SKM-1 treated with dmso at 0.1 percent for 144 hours (cell line): ENCODE measurements at regions not wholly inside any gene's neighbourhood (a gene's known extent, or its start where the extent isn't known, plus 50 kb on each side); places are given as distances from the start of the nearest gene placed in this dataset.

Source experiments
- DNase-seq: peaks from one replicate; lab custom pipeline; 2025; ENCODE audit not compliant: unreplicated experiment; lab: John Stamatoyannopoulos, UW

DNA sequence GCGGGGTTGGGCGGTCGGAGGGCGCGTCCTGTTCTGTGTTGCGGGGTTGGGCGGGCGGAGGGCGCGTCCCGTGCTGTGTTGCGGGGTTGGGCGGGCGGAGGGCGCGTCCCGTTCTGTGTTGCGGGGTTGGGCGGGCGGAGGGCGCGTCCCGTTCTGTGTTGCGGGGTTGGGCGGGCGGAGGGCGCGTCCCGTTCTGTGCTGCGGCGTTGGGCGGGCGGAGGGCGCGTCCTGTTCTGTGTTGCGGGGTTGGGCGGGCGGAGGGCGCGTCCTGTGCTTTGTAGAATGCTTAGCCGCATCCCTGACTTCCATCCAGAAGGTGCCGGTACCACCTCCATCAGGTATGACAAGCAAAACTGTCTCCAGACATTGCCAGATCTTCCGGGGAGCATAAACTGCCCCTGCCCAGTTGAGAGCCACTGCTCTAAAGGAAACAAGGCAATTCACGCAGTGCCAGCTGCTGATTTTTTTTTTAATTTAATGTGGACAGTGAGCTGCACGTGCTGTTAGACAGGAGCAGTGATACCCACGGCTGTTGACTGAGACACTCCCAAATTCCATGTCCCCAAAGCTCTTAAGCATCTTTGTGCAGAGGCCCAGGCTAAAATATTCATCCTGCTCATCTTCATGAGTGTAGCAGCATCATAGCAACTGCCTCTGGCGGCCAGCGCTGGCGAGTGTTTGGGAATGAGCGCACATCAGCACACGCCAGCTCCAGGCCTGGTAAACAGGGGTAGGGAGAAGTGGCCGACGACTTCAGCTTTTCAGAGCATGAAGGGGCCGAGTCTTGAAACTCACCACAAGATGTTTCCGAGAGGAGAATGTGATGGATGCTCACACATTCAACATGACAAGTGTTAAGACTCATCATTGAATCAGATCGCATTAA is 284.4 kb upstream of the CDH4 start:
- DNase-seq: no peak

- DNase-seq: no peak
Observed at GRCh38 chr20:60968853-60969720, 283.0 kb upstream of the CDH4 start.

DNA sequence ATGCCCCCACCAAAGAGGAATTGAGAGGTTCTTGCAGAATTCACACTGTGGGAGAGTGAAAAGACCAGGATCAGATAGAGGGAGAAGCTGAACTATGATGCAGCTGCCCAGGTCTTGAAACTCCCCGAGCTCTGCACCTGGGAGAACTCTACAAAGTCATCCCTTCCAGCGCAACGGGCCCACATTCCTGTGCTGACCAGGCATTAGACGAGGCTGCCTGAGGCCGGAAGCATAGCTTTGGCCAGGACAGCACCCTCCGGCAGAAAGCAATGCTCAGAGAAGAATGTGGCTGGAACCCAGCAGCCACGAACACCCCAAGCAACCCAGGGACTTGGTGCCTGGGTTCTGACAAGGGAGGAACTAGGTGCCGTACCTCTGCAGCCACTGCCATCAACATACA is 281.5 kb upstream of the CDH4 start:
- DNase-seq: no peak

- no peak for DNase-seq
Observed at GRCh38 chr20:60974022-60974421, 278.0 kb upstream of the CDH4 start.

DNA sequence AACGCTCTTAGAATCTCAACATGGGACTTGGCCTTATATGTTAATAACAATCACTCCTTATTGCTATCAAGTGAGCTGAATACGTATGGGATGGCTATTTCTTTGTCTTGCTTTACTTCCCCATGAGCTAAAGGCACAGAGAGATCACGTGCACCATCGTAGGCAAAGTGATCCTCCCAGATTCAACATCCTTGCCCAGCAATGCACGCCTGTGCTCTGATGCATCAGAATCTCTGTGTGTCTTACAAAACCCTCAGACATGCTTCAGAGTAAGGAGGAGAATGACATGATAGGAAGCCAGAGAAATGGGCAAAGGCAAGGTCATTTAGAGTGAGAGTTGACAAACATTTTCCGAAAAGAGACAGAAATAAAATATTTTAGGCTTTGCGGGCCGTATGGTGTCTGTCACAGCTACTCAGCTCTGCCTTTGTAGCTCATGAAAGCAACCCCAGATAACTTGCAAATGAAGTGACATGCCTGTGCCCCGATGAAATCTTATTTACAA is 277.6 kb upstream of the CDH4 start:
- no peak for DNase-seq

- no peak for DNase-seq
Observed at GRCh38 chr20:60976139-60976538, 275.9 kb upstream of the CDH4 start.

GRCh38 chr20:60976913-60977312 is 275.1 kb upstream of the CDH4 start:
- DNase-seq: no peak

DNA sequence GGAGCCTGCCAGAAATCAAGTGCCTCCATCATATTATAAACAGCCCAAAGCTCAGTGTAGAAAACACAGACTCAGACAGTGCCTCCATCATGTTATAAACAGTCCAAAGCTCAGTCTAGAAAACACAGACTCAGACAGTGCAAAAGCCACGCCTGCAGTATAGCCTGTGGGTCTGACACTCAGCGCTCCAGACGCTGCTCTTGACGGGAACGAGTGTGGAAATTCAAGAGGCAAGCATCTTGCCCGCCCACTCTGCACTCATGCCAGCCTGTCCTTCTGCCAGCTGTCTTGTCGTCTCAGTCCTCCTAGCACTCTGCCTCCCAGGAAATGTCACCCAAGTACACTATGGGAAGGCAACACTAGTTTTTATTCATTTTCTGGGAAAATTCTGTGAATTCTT is 274.2 kb upstream of the CDH4 start:
- DNase-seq: no peak

GRCh38 chr20:60984666-60985065 is 267.4 kb upstream of the CDH4 start:
- no peak for DNase-seq

- DNase-seq: no peak
Observed at GRCh38 chr20:60986506-60987156, 265.4 kb upstream of the CDH4 start.

GRCh38 chr20:60990061-60990460 is 262.0 kb upstream of the CDH4 start:
- DNase-seq: no peak

GRCh38 chr20:60990643-60991042 is 261.4 kb upstream of the CDH4 start:
- no peak for DNase-seq

- no peak for DNase-seq
Observed at GRCh38 chr20:60993433-60994044, 258.5 kb upstream of the CDH4 start.

DNA sequence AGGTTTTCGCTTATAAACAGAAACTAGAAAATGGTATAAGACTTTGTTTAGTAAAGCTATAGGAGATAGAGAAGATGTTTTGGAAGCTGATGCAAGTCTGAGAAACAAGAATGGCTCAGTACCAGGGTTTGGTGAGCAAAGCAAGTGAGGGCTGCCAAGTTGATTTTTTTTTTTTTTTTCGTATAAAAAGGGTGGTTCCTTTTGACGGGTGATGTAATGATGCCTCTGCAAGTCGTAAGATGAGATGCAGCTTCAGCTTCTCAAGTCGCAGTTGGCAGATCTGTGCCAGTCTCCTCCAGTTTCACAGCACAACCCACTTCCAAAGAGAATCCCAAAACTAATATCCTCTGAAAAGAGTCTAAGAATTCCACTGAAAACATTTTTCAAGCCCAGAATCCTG is 252.8 kb upstream of the CDH4 start:
- DNase-seq: no peak

DNA sequence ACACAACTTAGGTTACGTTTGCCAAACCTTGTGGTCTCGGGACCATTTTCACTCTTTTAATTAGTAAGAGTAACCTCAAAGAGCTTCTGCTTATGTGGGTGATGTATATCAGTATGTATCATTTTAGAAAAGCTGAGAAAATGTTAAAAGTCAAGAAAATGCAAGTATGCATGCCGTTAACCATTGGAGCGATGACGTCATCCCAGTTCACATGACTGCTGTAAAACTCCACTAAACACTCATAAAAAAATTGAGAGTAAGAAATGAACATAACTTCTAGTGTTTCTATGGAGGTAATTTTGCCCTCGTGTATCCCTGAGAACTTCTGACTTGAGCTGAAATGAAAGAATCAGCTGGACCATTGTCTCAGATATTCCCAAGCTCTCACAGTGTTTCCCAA is 250.0 kb upstream of the CDH4 start:
- DNase-seq: no peak

DNA sequence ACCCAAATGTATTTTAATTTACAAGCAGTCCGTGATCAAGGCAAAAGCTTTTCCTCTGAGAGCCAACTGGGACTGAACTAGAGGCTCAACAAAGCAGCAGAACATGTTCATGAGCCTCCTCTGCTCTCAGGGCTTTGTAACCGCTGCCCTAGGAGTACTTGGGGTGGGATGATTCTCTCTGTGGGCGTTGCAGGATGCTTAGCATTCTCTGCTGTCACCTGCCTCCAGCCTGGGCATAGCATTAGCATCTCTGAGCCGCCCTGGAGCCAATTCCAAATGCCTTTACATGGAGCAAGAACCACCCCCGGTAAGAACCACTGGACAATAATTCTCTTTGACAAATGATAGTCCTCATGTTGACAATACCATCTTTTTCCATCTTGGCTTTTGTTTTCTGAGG is 237.6 kb upstream of the CDH4 start:
- no peak for DNase-seq

DNA sequence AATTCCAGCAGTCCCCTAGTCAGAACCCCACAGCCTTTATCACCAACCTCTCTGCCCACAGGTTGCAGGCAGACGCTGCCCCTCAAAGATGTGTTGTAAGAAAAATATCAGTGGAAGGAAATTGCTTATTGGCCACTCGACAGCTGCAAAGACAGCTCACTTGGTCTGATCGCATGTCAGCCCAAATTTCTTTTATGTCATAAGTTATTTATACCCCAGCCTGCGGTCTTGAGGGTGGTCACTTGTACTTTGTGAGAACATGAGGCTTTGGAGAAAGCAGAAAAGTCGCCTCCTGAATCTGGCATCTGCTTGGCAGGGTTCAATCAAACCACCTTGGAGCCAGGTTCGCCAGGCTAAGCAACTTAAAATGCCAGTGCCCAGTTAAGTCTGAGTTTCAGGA is 236.5 kb upstream of the CDH4 start:
- no peak for DNase-seq

GRCh38 chr20:61019322-61019721 is 232.7 kb upstream of the CDH4 start:
- DNase-seq: no peak

DNA sequence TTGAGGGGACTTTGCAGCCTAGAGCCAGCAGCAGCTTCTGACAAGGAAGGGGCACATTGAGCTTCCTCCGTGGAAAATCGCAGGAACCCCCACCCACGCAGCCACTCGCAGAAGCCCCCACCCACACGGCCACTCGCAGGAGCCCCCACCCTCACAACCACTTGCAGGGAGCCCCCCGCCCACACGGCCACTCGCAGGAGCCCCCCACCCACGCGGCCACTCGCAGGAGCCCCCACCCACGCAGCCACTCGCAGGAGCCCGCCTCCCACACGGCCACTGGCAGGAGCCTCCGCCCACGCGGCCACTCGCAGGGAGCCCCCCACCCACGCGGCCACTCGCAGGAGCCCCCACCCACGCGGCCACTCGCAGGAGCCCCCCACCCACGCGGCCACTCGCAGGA is 228.4 kb upstream of the CDH4 start:
- DNase-seq: no peak

GRCh38 chr20:61024390-61024789 is 227.7 kb upstream of the CDH4 start:
- DNase-seq: no peak

DNA sequence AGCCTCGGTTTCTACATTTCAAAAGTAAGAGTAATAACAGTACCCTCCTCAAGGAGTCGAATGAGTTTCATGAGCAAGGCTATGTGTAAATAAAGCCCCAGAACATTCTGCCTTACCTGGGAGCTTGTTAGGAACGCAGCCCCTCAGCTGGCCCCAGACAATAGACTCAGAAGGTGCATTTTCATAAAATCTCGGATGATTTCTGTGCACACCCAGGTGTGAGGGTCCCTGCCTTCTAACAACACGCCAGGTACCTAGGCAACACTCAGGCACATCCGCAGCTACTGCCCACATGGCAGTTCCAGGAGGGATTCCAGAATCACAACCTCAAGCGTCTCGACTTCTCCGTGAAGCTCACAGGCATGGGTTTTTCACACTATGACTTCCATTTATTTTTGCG is 226.5 kb upstream of the CDH4 start:
- no peak for DNase-seq
